Stimulated activated memory B cell treated with anti-CD40 and anti-IgM and Interleukin-4, amounts not matched to agents 10 μg/mL and 1 μg/mL and 100 μg/mL, for 72 hours (primary cell): ENCODE measurements at regions not wholly inside any gene's neighbourhood (a gene's known extent, or its start where the extent isn't known, plus 50 kb on each side); places are given as distances from the start of the nearest gene placed in this dataset.
"Not testable (repeated sequence)": the region's sequence is repeated elsewhere in the genome, so short reads cannot be mapped to it uniquely, and the experiment has no call there.

Source experiments
- ATAC-seq: fragments of 150-1000 bp; cut with Tn5 transposase; 2 replicates; pipeline ENCODE4 v1.10.0; 2021
- H3K27ac Mint-ChIP-seq: one replicate; pipeline ENCODE4 v1.8.0; 2022; ENCODE audit warnings: mild to moderate bottlenecking, mixed read lengths
- H3K27me3 Mint-ChIP-seq: one replicate; pipeline ENCODE4 v1.8.0; 2022; ENCODE audit warnings: mixed read lengths
- H3K36me3 Mint-ChIP-seq: one replicate; pipeline ENCODE4 v1.8.0; 2022; ENCODE audit warnings: mixed read lengths
- H3K4me1 Mint-ChIP-seq: one replicate; pipeline ENCODE4 v1.8.0; 2022; ENCODE audit warnings: mixed read lengths
- H3K4me3 Mint-ChIP-seq: one replicate; pipeline ENCODE4 v1.8.0; 2022; ENCODE audit warnings: mild to moderate bottlenecking, moderate library complexity, mixed read lengths
- H3K9me3 Mint-ChIP-seq: one replicate; pipeline ENCODE4 v1.8.0; 2022; ENCODE audit warnings: mixed read lengths

GRCh38 chr5:98349990-98350365 lies 423.5 kb upstream of the RGMB start:
- Mint-ChIP-seq H3K27me3 (no peaks in the 10 kb centered on the region), H3K9me3 (peaks cover 7% of the 10 kb centered on the region), H3K36me3 (no peaks in the 10 kb centered on the region), H3K4me3 (no peak overlapping the region), H3K27ac (no peak overlapping the region), H3K4me1 (no peaks in the 10 kb centered on the region)
- no peak for ATAC-seq

DNA sequence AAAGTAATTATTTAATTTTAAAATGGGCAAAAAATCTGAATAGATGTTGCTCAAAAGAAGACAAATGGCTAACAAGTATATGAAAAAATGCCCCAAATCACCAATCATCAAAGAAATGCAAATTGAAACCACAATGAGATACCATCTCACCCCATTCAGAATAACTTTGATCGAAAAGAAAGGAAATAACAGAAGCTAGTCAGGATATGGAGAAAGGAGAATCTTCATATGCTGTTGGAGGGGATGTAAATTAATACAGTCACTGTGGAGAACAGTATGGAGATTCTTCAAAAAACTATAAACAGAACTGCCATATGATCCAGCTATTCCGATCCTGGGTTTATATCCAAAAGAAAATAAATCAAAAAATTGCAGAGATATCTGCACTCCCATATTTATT lies 418.5 kb upstream of the RGMB start:
- Mint-ChIP-seq H3K27ac (no peak overlapping the region), H3K9me3 (peaks cover 6% of the 10 kb centered on the region), H3K27me3 (no peaks in the 10 kb centered on the region), H3K36me3 (no peaks in the 10 kb centered on the region), H3K4me3 (no peak overlapping the region), H3K4me1 (no peaks in the 10 kb centered on the region)
- ATAC-seq: no peak

DNA sequence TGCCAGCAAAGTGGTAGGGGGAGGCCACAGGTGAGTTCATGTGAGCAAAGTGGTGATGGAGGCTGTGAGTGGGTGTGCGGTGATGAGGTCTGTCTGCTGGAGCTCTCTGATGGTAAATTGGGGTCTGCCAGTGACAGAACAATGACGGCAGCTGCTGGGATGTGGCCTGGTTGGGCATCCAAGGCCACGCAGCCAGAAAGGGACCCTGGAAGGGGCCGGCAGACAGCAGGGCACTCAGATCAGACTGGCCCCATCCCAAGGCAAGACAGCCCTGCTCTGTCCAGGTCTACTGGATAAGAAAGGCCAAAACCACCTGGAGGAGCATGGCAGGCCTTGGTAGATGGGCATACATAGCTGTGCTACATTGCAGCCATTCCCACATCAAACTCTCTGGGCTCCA lies 412.9 kb upstream of the RGMB start:
- ATAC-seq: peak; percentile 27
- Mint-ChIP-seq H3K9me3 (peaks cover 7% of the 10 kb centered on the region), H3K27me3 (no peaks in the 10 kb centered on the region), H3K36me3 (no peaks in the 10 kb centered on the region), H3K4me1 (no peaks in the 10 kb centered on the region), H3K4me3 (no peak overlapping the region), H3K27ac (no peak overlapping the region)

- H3K9me3 Mint-ChIP-seq: peaks cover 6% of the 10 kb centered on the region
- ATAC-seq: no peak
- no peak overlapping the region for H3K4me3 Mint-ChIP-seq
- no peak overlapping the region for H3K27ac Mint-ChIP-seq
- no peaks in the 10 kb centered on the region for H3K36me3 Mint-ChIP-seq
- H3K27me3 Mint-ChIP-seq: no peaks in the 10 kb centered on the region
- H3K4me1 Mint-ChIP-seq: no peaks in the 10 kb centered on the region
These were observed 410.3 kb upstream of the RGMB start for GRCh38 chr5:98363157-98363556.

DNA sequence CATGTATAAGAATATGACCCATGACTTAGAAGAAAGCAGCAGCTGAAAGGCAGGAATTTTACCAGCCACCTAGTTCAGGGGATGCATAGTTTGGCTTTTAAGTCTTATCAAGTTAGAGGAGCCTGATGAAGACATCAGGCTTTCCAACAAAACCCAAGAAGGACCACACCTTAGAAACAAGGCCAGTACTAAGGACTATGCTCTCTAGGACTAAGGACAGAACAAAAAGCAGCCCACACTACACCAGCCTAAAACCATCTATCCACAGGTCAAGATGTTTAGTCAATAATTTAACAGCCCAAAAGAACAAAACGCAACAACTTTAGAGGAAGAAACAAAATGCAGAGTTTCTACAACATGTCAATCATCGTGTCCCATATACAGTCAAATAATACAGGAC lies 408.9 kb upstream of the RGMB start:
- H3K4me1 Mint-ChIP-seq: no peaks in the 10 kb centered on the region
- no peak for ATAC-seq
- no peak overlapping the region for H3K27ac Mint-ChIP-seq
- peaks cover 5% of the 10 kb centered on the region for H3K9me3 Mint-ChIP-seq
- no peaks in the 10 kb centered on the region for H3K27me3 Mint-ChIP-seq
- H3K36me3 Mint-ChIP-seq: no peaks in the 10 kb centered on the region
- no peak overlapping the region for H3K4me3 Mint-ChIP-seq

DNA sequence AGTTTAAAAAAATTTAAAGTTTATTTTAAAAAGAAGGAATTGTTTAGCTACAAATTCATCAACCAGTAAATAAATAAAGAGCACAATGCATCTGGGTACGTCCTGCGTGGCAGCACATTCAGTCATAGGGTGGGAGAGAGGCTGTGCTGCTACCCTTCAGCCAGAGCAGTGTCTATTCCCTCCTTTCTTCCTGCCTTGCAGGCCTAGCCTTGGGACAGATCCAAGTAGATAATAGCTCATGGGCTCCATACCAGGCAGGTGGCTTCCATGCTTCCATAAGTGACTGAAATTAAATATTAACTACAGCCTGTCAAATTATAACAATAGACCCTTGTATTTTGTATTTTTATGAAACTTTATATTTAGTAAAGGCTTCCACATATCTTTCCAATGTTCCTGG lies 408.3 kb upstream of the RGMB start:
- no peak overlapping the region for H3K4me3 Mint-ChIP-seq

GRCh38 chr5:98368141-98368540 lies 405.3 kb upstream of the RGMB start:
- H3K27ac Mint-ChIP-seq: no peak overlapping the region
- H3K9me3 Mint-ChIP-seq: peaks cover 3% of the 10 kb centered on the region
- no peaks in the 10 kb centered on the region for H3K27me3 Mint-ChIP-seq
- no peaks in the 10 kb centered on the region for H3K36me3 Mint-ChIP-seq
- no peak overlapping the region for H3K4me3 Mint-ChIP-seq
- H3K4me1 Mint-ChIP-seq: no peaks in the 10 kb centered on the region
- no peak for ATAC-seq

More for the DNA sequence above, 408.3 kb upstream of the RGMB start:
- H3K4me1 Mint-ChIP-seq: no peaks in the 10 kb centered on the region
- H3K36me3 Mint-ChIP-seq: no peaks in the 10 kb centered on the region
- no peak for ATAC-seq
- H3K27me3 Mint-ChIP-seq: no peaks in the 10 kb centered on the region
- H3K27ac Mint-ChIP-seq: no peak overlapping the region
- H3K9me3 Mint-ChIP-seq: peaks cover 3% of the 10 kb centered on the region

- no peaks in the 10 kb centered on the region for H3K27me3 Mint-ChIP-seq
These were observed 401.1 kb upstream of the RGMB start for GRCh38 chr5:98372351-98372750.

GRCh38 chr5:98391921-98392625 lies 381.4 kb upstream of the RGMB start:
- Mint-ChIP-seq H3K9me3 (peaks cover 3% of the 10 kb centered on the region), H3K27me3 (peaks cover 10% of the 10 kb centered on the region), H3K4me1 (no peaks in the 10 kb centered on the region), H3K27ac (no peak overlapping the region), H3K36me3 (no peaks in the 10 kb centered on the region), H3K4me3 (no peak overlapping the region)
- ATAC-seq: no peak

More at GRCh38 chr5:98372351-98372750, 401.1 kb upstream of the RGMB start:
- H3K4me1 Mint-ChIP-seq: no peaks in the 10 kb centered on the region
- H3K27ac Mint-ChIP-seq: no peak overlapping the region
- H3K36me3 Mint-ChIP-seq: no peaks in the 10 kb centered on the region
- H3K4me3 Mint-ChIP-seq: no peak overlapping the region
- H3K9me3 Mint-ChIP-seq: peaks cover 3% of the 10 kb centered on the region
- ATAC-seq: no peak

- not testable (repeated sequence) for H3K27me3 Mint-ChIP-seq, H3K4me1 Mint-ChIP-seq, H3K27ac Mint-ChIP-seq
These were observed 380.3 kb upstream of the RGMB start for GRCh38 chr5:98393205-98393604.

DNA sequence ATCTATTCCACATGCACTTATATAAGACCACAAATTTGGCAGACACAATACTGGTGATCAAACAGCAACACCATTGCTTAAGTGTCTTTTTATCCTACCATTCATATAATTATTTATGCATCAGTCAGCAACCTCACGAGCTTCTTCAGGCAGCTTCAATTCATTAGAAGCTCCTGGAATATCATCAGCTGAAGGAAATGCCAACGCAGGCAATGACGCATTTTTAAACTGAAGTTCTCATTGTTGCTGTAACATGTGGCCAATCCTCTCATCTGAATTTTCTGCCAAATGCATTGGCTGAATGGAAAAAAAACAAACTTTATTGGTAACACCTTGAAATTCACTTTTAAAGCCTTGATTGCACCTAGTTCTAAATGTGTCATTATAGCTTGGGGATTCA lies 376.4 kb upstream of the RGMB start:
- H3K27me3 Mint-ChIP-seq: peaks cover 10% of the 10 kb centered on the region
- no peaks in the 10 kb centered on the region for H3K36me3 Mint-ChIP-seq
- H3K9me3 Mint-ChIP-seq: peaks cover 3% of the 10 kb centered on the region
- no peak overlapping the region for H3K4me3 Mint-ChIP-seq
- ATAC-seq: no peak
- no peak overlapping the region for H3K27ac Mint-ChIP-seq
- H3K4me1 Mint-ChIP-seq: no peaks in the 10 kb centered on the region

More at GRCh38 chr5:98393205-98393604, 380.3 kb upstream of the RGMB start:
- not testable (repeated sequence) for H3K36me3 Mint-ChIP-seq, ATAC-seq, H3K9me3 Mint-ChIP-seq, H3K4me3 Mint-ChIP-seq

DNA sequence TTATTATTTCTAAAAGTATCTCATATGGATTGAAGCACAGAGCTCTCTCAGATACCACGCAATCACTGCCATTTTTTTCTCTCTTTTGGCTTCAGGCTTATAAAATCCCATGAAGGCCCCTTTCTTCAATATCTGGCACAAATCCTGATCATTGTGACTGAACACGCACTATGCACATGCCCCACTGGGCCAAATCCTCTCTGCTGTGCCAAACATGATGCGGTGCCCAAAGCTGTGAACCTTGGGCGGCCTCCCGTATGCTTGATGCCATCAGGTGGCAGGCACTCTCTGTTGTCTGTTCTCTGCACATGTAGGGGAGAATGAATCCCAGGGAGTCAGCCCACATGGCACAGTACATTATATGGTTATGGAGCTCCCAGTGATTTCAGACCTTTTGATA lies 375.0 kb upstream of the RGMB start:
- no peaks in the 10 kb centered on the region for H3K36me3 Mint-ChIP-seq
- H3K27me3 Mint-ChIP-seq: no peaks in the 10 kb centered on the region
- peak; percentile 54 for ATAC-seq
- H3K9me3 Mint-ChIP-seq: peaks cover 3% of the 10 kb centered on the region
- no peak overlapping the region for H3K27ac Mint-ChIP-seq
- no peak overlapping the region for H3K4me3 Mint-ChIP-seq
- H3K4me1 Mint-ChIP-seq: no peaks in the 10 kb centered on the region

DNA sequence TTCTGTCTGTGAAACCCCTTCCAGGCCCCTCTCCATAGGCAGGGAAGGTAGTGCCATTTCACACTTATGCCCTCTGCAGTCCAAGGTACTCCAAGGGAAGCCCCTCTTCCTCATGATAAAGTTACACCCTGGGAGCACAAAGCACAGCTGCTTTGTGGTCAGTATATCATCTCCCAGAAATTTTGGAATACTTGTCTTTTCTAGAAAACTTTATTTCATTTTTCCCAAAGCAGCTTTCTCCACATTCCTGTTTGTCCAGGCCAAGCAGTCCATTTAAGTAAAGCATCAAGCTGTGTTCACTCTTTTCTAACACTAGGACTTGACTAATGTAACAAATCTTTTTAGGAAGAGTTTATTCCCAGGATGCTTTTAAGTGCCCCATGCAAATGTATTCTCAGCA lies 371.8 kb upstream of the RGMB start:
- no peak for ATAC-seq
- no peaks in the 10 kb centered on the region for H3K9me3 Mint-ChIP-seq
- H3K4me1 Mint-ChIP-seq: no peaks in the 10 kb centered on the region
- no peak overlapping the region for H3K27ac Mint-ChIP-seq
- H3K36me3 Mint-ChIP-seq: no peaks in the 10 kb centered on the region
- no peaks in the 10 kb centered on the region for H3K27me3 Mint-ChIP-seq
- H3K4me3 Mint-ChIP-seq: no peak overlapping the region

- Mint-ChIP-seq H3K36me3 (no peaks in the 10 kb centered on the region), H3K27ac (no peak overlapping the region), H3K4me1 (no peaks in the 10 kb centered on the region), H3K4me3 (no peak overlapping the region), H3K27me3 (no peaks in the 10 kb centered on the region), H3K9me3 (no peaks in the 10 kb centered on the region)
- ATAC-seq: no peak
These were observed 371.3 kb upstream of the RGMB start for GRCh38 chr5:98402130-98402529.

- no peak overlapping the region for H3K4me3 Mint-ChIP-seq
- ATAC-seq: no peak
- no peak overlapping the region for H3K27ac Mint-ChIP-seq
- no peaks in the 10 kb centered on the region for H3K4me1 Mint-ChIP-seq
- no peaks in the 10 kb centered on the region for H3K36me3 Mint-ChIP-seq
- H3K9me3 Mint-ChIP-seq: no peaks in the 10 kb centered on the region
- H3K27me3 Mint-ChIP-seq: no peaks in the 10 kb centered on the region
These were observed 370.3 kb upstream of the RGMB start for GRCh38 chr5:98403131-98403530.

GRCh38 chr5:98414938-98415337 lies 358.5 kb upstream of the RGMB start:
- Mint-ChIP-seq H3K4me1 (no peaks in the 10 kb centered on the region), H3K9me3 (peaks cover 2% of the 10 kb centered on the region), H3K36me3 (no peaks in the 10 kb centered on the region), H3K27me3 (no peaks in the 10 kb centered on the region), H3K4me3 (no peak overlapping the region), H3K27ac (no peak overlapping the region)
- ATAC-seq: no peak

DNA sequence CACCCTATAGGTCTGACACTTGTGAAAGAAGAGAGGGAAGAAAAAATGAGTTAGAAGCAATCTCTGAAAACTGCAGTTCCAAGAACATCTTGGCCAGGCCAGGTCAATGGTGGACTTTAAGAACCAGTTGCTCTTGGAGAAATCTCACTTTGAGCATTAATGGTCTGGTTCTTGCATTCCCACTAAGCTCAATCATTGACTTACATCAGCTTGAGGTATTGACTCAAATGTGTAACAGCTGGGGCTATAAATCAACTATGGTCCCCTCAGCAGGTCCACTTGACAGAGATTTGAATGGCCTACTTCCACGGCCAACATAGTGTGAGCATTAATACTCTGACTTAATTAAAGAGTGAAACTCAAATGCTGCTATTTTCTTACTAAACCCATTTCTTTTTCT lies 357.8 kb upstream of the RGMB start:
- Mint-ChIP-seq H3K4me1 (no peaks in the 10 kb centered on the region), H3K27ac (no peak overlapping the region)

More for the DNA sequence above, 357.8 kb upstream of the RGMB start:
- Mint-ChIP-seq H3K9me3 (peaks cover 2% of the 10 kb centered on the region), H3K36me3 (no peaks in the 10 kb centered on the region), H3K4me3 (no peak overlapping the region), H3K27me3 (no peaks in the 10 kb centered on the region)
- no peak for ATAC-seq
